T-cell (primary cell): ENCODE measurements at regions not wholly inside any gene's neighbourhood (a gene's known extent, or its start where the extent isn't known, plus 50 kb on each side); places are given as distances from the start of the nearest gene placed in this dataset.

ENCODE experiments used
- ATAC-seq, 4 experiments: fragments of 200-7000 bp in 3 of 4; fragments of 150-1000 bp in 1 of 4; cut with Tn5 transposase; replicated peaks in 1 of 4; 1 replicate in 3 of 4; 2 replicates in 1 of 4; pipeline ENCODE4 v1.10.0; 2021; ENCODE audit warnings: moderate library complexity in 3 of 4, mild to moderate bottlenecking in 2 of 4, moderate number of reproducible peaks in 1 of 4
- CTCF ChIA-PET, 2 donors: fragments of 300-600 bp; sonication (Branson Sonifier 250); formaldehyde crosslinking; loops; one replicate each; lab custom pipeline; 2022; ENCODE audit warnings: antibody characterized with exemption in 2 of 2; lab: Charles Lee
- POLR2A ChIA-PET, 2 donors: fragments of 300-600 bp; sonication (Branson Sonifier 250); formaldehyde crosslinking; loops; one replicate each; lab custom pipeline; 2022; ENCODE audit warnings: antibody characterized with exemption in 2 of 2; lab: Charles Lee
- DNase-seq, 35 experiments: peaks; one replicate each; pipeline versions ENCODE4 v3.0.0 to v3.0.0-alpha.2; 2013 to 2023
- H3K27ac ChIP-seq: one replicate; pipeline ENCODE4 v1.5.1; 2013; ENCODE audit warnings: low read length
- H3K27me3 ChIP-seq, 2 experiments: replicated peaks in 1 of 2; 1 replicate in 1 of 2; 2 replicates in 1 of 2; pipeline versions ENCODE4 v1.6.1 to v1.7.0; 2013; ENCODE audit warnings: low read length in 1 of 2, mixed read lengths in 1 of 2; ENCODE audit not compliant: control insufficient read depth in 2 of 2, insufficient read depth in 2 of 2; ENCODE audit errors: extremely low read depth in 1 of 2
- H3K36me3 ChIP-seq, 2 donors: 1 replicate in 1 of 2; 2 replicates in 1 of 2; pipeline versions ENCODE4 v1.6.1 to v1.7.0; 2013; ENCODE audit warnings: low read length in 1 of 2; ENCODE audit not compliant: control insufficient read depth in 2 of 2, insufficient read depth in 1 of 2; ENCODE audit errors: extremely low read depth in 1 of 2
- H3K4me1 ChIP-seq, 2 experiments: 1 replicate in 1 of 2; 2 replicates in 1 of 2; pipeline versions ENCODE4 v1.6.1 to v1.7.0; 2013; ENCODE audit warnings: low read length in 2 of 2, mixed read lengths in 1 of 2; ENCODE audit not compliant: insufficient read depth in 2 of 2, control insufficient read depth in 1 of 2; ENCODE audit errors: extremely low read depth in 1 of 2
- H3K4me3 ChIP-seq, 2 donors: 1 replicate in 1 of 2; 2 replicates in 1 of 2; pipeline versions ENCODE4 v1.5.1 to v1.7.0; 2013; ENCODE audit warnings: mild to moderate bottlenecking in 2 of 2, low read length in 1 of 2, moderate library complexity in 1 of 2; ENCODE audit not compliant: control insufficient read depth in 1 of 2; ENCODE audit errors: extremely low read depth in 1 of 2
- H3K9me3 ChIP-seq: 2 replicates; pipeline ENCODE4 v1.7.0; 2013
- H3K27ac Mint-ChIP-seq, 2 donors: one replicate each; pipeline ENCODE4 v1.8.0; 2020 to 2021; ENCODE audit warnings: mild to moderate bottlenecking in 2 of 2, mixed read lengths in 2 of 2
- H3K27me3 Mint-ChIP-seq, 2 donors: one replicate each; pipeline ENCODE4 v1.8.0; 2021 to 2022; ENCODE audit warnings: mixed read lengths in 2 of 2
- H3K36me3 Mint-ChIP-seq: one replicate; pipeline ENCODE4 v1.8.0; 2021; ENCODE audit warnings: mixed read lengths
- H3K4me1 Mint-ChIP-seq, 3 donors: one replicate each; pipeline ENCODE4 v1.8.0; 2020 to 2022; ENCODE audit warnings: mixed read lengths in 3 of 3, mild to moderate bottlenecking in 1 of 3
- H3K4me3 Mint-ChIP-seq, 3 donors: one replicate each; pipeline ENCODE4 v1.8.0; 2020 to 2022; ENCODE audit warnings: mild to moderate bottlenecking in 3 of 3, mixed read lengths in 3 of 3, moderate library complexity in 3 of 3
- H3K9me3 Mint-ChIP-seq, 3 donors: one replicate each; pipeline ENCODE4 v1.8.0; 2020 to 2022; ENCODE audit warnings: mixed read lengths in 3 of 3
- WGBS: methylation state at CpG from one replicate; pipeline ENCODE4 v1.1.5; 2013; ENCODE audit warnings: missing lambda C conversion rate; ENCODE audit not compliant: insufficient coverage; 5-methylcytosine and 5-hydroxymethylcytosine counted together

DNA sequence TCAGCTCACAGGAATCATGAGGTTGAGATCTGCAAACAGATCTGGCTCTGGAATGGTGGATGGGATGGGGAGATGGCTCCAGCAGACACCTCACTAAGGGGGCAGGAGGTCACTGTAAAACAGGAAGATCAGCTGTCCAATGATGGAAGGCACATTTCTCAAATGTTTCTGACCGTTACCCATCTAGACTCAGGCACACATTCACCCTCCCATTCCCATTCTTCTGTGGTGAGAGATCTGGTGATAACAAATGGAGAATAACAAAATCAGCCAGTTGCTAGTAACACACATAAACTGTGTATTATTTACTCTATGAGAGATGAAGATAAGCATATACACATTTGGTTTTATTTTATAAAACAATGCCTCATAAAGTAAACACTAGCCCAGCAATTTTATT, 235.9 kb downstream of the TSHZ3 start:
- H3K36me3 ChIP-seq, result no peaks in the 10 kb centered on the region
- no CpG with 5 or more reads among the region's 1 CpG for WGBS
- H3K4me3 Mint-ChIP-seq, result no peak overlapping the region

DNA sequence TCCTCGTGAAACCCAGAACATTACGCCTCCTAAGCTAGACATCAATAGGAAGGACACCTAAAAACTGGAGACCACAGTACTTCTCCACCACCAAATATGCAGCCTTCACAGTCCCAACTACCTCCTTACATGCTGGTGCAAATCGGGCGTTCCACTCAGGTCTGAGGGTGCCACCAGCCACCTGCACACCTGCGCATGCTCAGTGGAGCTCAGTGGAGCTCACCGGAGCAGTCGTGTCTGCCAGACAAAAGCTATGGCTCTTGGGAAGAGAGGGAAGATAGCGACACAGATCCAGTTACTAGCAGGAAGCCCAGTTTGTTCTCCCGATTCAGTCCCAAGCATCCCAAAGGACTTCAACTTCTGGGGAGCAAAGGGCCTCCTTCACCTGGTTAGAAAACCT, 237.1 kb downstream of the TSHZ3 start:
- H3K9me3 ChIP-seq, result no peaks in the 10 kb centered on the region
- ATAC-seq (no peak), DNase-seq (no peak)
- ChIA-PET POLR2A (no interaction called here), CTCF (no interaction called here)
- H3K27me3 ChIP-seq, result peaks cover 0 to 20% of the 10 kb centered on the region in 2 experiments
- Mint-ChIP-seq H3K36me3 (no peaks in the 10 kb centered on the region), H3K27me3 (peaks cover 33 to 41% of the 10 kb centered on the region in 2 donors), H3K4me1 (peaks cover 10 to 15% (median 12%) of the 10 kb centered on the region in 3 donors), H3K4me3 (no peak overlapping the region), H3K9me3 (no peaks in the 10 kb centered on the region), H3K27ac (no peak overlapping the region)
- no peak overlapping the region for H3K27ac ChIP-seq
- WGBS, result 89% methylated on average over 7 of the region's 9 CpGs
- H3K4me1 ChIP-seq, result peaks cover 0 to 11% of the 10 kb centered on the region in 2 experiments
- no peaks in the 10 kb centered on the region for H3K36me3 ChIP-seq
- H3K4me3 ChIP-seq, result no peak overlapping the region

More for the DNA sequence above, 235.9 kb downstream of the TSHZ3 start:
- Mint-ChIP-seq H3K27ac (no peak overlapping the region), H3K36me3 (no peaks in the 10 kb centered on the region), H3K4me1 (peaks cover 10 to 15% (median 12%) of the 10 kb centered on the region in 3 donors), H3K27me3 (peaks cover 33 to 37% of the 10 kb centered on the region in 2 donors), H3K9me3 (no peaks in the 10 kb centered on the region)
- Histone ChIP-seq H3K9me3 (no peaks in the 10 kb centered on the region), H3K27me3 (peaks cover 0 to 18% of the 10 kb centered on the region in 2 experiments), H3K27ac (no peak overlapping the region), H3K4me1 (peaks cover 0 to 11% of the 10 kb centered on the region in 2 experiments), H3K4me3 (no peak overlapping the region)
- DNase-seq (no peak), ATAC-seq (no peak)
- ChIA-PET CTCF (no interaction called here), POLR2A (no interaction called here)

DNA sequence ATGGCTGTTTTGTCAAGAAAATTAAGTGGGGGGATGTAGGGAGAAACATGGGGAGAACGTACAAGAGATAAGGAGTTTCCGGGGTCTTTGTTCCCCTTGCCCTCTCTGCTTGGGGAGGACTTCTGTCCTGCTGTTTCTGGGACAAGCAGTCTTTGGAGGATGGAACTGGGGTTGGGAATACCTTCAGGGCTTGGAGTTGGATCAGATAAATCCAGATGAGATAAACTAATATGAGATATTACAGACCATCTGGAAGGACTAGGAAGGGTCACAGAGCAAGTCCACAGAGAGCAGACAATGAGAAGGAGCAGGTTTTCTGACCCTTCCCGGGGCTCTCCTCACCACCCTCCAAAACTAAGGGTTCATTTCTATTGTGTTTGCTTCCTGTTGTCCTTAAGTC, 237.5 kb downstream of the TSHZ3 start:
- Histone ChIP-seq H3K36me3 (no peaks in the 10 kb centered on the region), H3K27me3 (peaks cover 0 to 23% of the 10 kb centered on the region in 2 experiments), H3K4me3 (no peak overlapping the region), H3K27ac (no peak overlapping the region), H3K9me3 (no peaks in the 10 kb centered on the region), H3K4me1 (peaks cover 0 to 11% of the 10 kb centered on the region in 2 experiments)
- no peaks in the 10 kb centered on the region for H3K36me3 Mint-ChIP-seq
- ATAC-seq, result no peak
- POLR2A ChIA-PET, result no interaction called here
- H3K4me1 Mint-ChIP-seq, result peaks cover 10 to 15% (median 12%) of the 10 kb centered on the region in 3 donors
- CTCF ChIA-PET, result no interaction called here
- DNase-seq, result no peak
- WGBS, result 86% methylated on average over 3 of the region's 3 CpGs
- peaks cover 29 to 41% of the 10 kb centered on the region in 2 donors for H3K27me3 Mint-ChIP-seq
- H3K27ac Mint-ChIP-seq, result no peak overlapping the region
- H3K9me3 Mint-ChIP-seq, result no peaks in the 10 kb centered on the region
- H3K4me3 Mint-ChIP-seq, result no peak overlapping the region

GRCh38 chr19:31110336-31110735, 238.9 kb downstream of the TSHZ3 start:
- H3K27me3 ChIP-seq, result peaks cover 0 to 26% of the 10 kb centered on the region in 2 experiments
- ChIA-PET CTCF (no interaction called here), POLR2A (no interaction called here)
- DNase-seq (peak in 4 of 35 experiments; percentile 1 to 18 (median 8)), ATAC-seq (no peak)
- whole genome bisulfite sequencing, result 84% methylated on average over 4 of the region's 5 CpGs
- Mint-ChIP-seq H3K36me3 (no peaks in the 10 kb centered on the region), H3K4me3 (no peak overlapping the region), H3K27me3 (peaks cover 34 to 41% of the 10 kb centered on the region in 2 donors), H3K9me3 (no peaks in the 10 kb centered on the region), H3K4me1 (peaks cover 10 to 15% (median 12%) of the 10 kb centered on the region in 3 donors), H3K27ac (no peak overlapping the region)
- H3K9me3 ChIP-seq, result no peaks in the 10 kb centered on the region
- no peaks in the 10 kb centered on the region for H3K36me3 ChIP-seq
- H3K27ac ChIP-seq, result no peak overlapping the region
- H3K4me3 ChIP-seq, result no peak overlapping the region
- H3K4me1 ChIP-seq, result peaks cover 0 to 11% of the 10 kb centered on the region in 2 experiments

DNA sequence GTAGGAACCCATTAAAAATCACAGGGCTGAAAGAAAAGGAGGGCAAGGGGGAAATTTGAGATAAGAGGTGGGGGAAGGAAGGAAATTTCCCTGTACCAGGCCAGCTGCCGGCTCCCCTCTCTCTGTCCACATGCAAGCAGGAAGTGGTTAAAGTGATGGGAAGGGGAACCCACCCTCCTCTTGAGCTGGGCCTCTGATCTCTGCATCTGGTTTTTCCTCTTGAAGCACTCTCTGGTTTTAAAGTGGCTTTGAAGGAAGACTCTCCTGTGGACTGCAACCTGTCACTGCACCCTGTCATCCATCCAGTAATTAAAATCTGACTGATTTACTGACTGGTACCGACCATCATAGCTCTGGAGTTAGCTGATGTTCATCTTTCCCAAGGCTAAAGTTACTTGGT, 239.6 kb downstream of the TSHZ3 start:
- 0% methylated on average over 1 of the region's 2 CpGs for WGBS
- ChIA-PET POLR2A (no interaction called here), CTCF (interaction anchor here in 1 of 2 donors (0.7 kb wide), 1 partner anchor 299 kb away, joined by 3 read pairs; no protein-coding TSS in a partner anchor)
- no peaks in the 10 kb centered on the region for H3K36me3 ChIP-seq
- peaks cover 0 to 23% of the 10 kb centered on the region in 2 experiments for H3K27me3 ChIP-seq
- ATAC-seq (no peak), DNase-seq (no peak)
- H3K27ac Mint-ChIP-seq, result no peak overlapping the region
- H3K4me3 ChIP-seq, result no peak overlapping the region
- H3K27me3 Mint-ChIP-seq, result peaks cover 34 to 41% of the 10 kb centered on the region in 2 donors
- peaks cover 10 to 15% (median 12%) of the 10 kb centered on the region in 3 donors for H3K4me1 Mint-ChIP-seq
- no peak overlapping the region for H3K4me3 Mint-ChIP-seq
- H3K36me3 Mint-ChIP-seq, result no peaks in the 10 kb centered on the region
- peaks cover 0 to 11% of the 10 kb centered on the region in 2 experiments for H3K4me1 ChIP-seq
- no peaks in the 10 kb centered on the region for H3K9me3 Mint-ChIP-seq
- no peak overlapping the region for H3K27ac ChIP-seq
- no peaks in the 10 kb centered on the region for H3K9me3 ChIP-seq

DNA sequence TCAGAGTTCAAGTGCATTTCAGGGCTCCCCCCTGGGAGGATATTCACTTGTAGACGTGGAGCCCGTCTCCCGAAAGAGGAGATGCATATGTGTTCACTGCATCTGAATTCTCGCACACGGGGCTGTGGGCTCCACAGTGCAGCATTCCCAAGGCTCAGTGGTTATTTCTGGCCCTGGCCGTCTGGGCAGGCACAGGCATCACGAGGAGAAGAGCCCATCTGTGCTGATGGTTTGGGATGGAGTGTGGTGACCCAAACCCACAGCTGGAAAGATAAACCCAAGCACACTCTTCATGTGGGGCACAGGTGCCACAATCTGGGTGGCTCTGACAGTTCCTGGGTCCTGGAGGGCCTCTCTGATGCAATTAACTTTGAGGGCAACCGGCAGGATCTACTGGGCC, 242.1 kb downstream of the TSHZ3 start:
- Histone ChIP-seq H3K27ac (no peak overlapping the region), H3K36me3 (no peaks in the 10 kb centered on the region), H3K27me3 (peaks cover 0 to 20% of the 10 kb centered on the region in 2 experiments), H3K4me3 (no peak overlapping the region), H3K9me3 (no peaks in the 10 kb centered on the region), H3K4me1 (peaks cover 0 to 11% of the 10 kb centered on the region in 2 experiments)
- 89% methylated on average over 5 of the region's 8 CpGs for WGBS
- Mint-ChIP-seq H3K27me3 (peaks cover 16 to 30% of the 10 kb centered on the region in 2 donors), H3K4me1 (peaks cover 10 to 15% (median 12%) of the 10 kb centered on the region in 3 donors), H3K36me3 (no peaks in the 10 kb centered on the region), H3K27ac (no peak overlapping the region), H3K4me3 (no peak overlapping the region), H3K9me3 (no peaks in the 10 kb centered on the region)
- DNase-seq, result no peak
- ATAC-seq, result no peak
- POLR2A ChIA-PET, result no interaction called here
- CTCF ChIA-PET, result no interaction called here
